ACC112 (cell line): ENCODE measurements at regions not wholly inside any gene's neighbourhood (a gene's known extent, or its start where the extent isn't known, plus 50 kb on each side); places are given as distances from the start of the nearest gene placed in this dataset.
"Not testable (repeated sequence)": the region's sequence is repeated elsewhere in the genome, so short reads cannot be mapped to it uniquely, and the experiment has no call there.

ENCODE experiments used
- H2AFZ ChIP-seq: fragments of 200-600 bp; sonication (generic); one replicate; pipeline ENCODE4 v1.6.0; 2017; ENCODE audit warnings: antibody characterized with exemption, low read length; ENCODE audit not compliant: unreplicated experiment
- H3K27ac ChIP-seq: fragments of 200-600 bp; sonication (generic); 2 replicates; pipeline ENCODE4 v1.5.1; 2014; ENCODE audit warnings: low read depth, mild to moderate bottlenecking, antibody characterized with exemption, low read length, moderate library complexity
- H3K27me3 ChIP-seq: fragments of 200-600 bp; sonication (generic); 2 replicates; pipeline ENCODE4 v1.6.1; 2014; ENCODE audit warnings: mild to moderate bottlenecking, antibody characterized with exemption, low read length, moderate library complexity, mixed read lengths; ENCODE audit not compliant: insufficient read depth
- H3K36me3 ChIP-seq: fragments of 200-600 bp; sonication (generic); 2 replicates; pipeline ENCODE4 v1.6.1; 2016; ENCODE audit warnings: mild to moderate bottlenecking, antibody characterized with exemption, low read length, moderate library complexity, mixed read lengths; ENCODE audit not compliant: insufficient read depth
- H3K4me1 ChIP-seq: fragments of 200-600 bp; sonication (generic); one replicate; pipeline ENCODE4 v1.6.1; 2016; ENCODE audit warnings: low read length, mixed read lengths; ENCODE audit not compliant: insufficient read depth, unreplicated experiment, control insufficient read depth
- H3K4me3 ChIP-seq: fragments of 200-600 bp; sonication (generic); 2 replicates; pipeline ENCODE4 v1.5.1; 2014; ENCODE audit warnings: mild to moderate bottlenecking, low read depth, low read length
- H3K79me2 ChIP-seq: fragments of 200-600 bp; sonication (generic); one replicate; pipeline ENCODE4 v1.6.0; 2016; ENCODE audit warnings: low read length; ENCODE audit not compliant: control insufficient read depth, unreplicated experiment, insufficient read depth

DNA sequence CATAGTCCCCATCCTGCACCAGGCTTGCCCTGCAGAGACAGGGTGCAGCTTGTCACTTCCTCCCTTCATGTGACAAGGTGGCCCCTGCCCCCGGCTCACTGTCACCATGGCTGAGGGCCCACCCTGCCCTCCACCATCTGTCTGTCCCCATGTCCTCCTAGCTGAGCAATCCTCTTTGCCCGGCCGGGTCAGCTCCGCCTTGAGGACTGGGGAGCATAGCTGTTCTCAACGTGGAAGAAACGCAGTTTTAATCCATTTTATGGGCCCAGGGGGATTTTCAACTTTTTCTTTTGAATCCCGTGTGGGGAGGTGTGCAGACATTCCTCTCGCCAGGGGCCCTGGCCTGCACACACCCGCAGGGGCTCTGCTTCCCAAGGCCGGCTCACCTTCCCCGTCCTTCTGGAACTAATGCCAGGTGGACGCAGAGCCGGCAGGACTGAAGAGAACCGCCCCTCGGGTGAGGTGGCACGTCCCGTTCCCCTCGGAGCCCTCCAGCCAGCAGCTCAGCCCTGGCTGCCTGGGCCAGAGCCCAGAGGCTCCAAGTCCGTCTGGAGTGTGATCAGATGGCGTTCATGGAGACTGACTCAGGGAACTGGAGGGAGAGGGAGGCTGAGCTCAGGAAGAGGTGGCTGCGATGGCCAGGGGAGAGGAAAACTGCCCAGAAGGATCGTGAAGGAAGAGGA is 1108.7 kb downstream of the BRD1 start:
- H3K27ac ChIP-seq, result no peak overlapping the region
- no peaks in the 10 kb centered on the region for H3K36me3 ChIP-seq
- H3K79me2 ChIP-seq, result no peaks in the 10 kb centered on the region
- H3K27me3 ChIP-seq, result no peaks in the 10 kb centered on the region
- H2AFZ ChIP-seq, result no peak overlapping the region
- H3K4me1 ChIP-seq, result no peaks in the 10 kb centered on the region
- no peak overlapping the region for H3K4me3 ChIP-seq

DNA sequence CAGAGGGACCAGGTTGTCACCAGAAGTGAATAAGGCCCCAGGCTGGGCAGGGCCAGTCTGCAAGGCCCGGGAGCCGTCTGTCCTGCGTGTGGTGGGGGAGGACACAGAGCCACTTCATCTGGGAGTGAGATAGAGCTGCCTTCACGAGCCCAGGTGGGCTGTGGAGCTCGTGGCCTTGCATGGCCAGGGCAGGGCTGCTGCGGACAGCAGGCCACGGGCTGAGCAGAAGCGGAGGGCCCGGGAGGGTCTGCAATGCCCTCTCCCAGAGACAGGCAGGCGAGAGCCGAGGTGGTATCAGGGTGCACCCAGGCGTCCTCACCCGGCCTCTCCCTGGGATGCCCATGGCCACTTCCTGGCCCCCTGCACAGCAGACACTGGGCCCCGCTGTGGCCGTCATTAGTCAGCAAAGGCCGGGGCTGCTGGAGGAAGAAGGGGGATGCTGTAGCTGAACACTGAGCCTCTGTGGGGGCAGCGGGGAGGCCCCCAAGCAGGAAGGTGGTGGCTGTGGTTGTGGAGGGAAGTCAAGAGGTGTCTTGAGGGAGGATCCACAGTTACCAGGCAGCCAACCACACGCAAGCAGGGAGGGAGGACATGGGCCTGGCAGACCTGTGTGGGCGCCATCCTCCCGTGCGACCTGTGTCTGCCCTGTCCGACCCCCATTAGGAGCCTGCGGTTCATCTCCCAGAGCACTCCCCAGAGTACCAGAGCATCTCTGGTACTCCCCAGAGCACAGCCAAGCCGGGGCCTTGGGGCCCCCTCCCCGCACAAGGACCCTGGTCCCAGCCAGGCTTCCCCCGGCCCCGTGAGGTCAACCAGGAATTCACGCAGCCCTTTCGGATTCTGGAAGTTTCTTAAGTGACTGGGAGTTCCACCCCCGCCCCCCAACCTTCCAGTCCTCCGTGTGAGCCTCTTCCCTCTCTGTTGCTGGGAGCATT is 1109.5 kb downstream of the BRD1 start:
- Histone ChIP-seq H3K27me3 (no peaks in the 10 kb centered on the region), H3K4me1 (no peaks in the 10 kb centered on the region), H2AFZ (no peak overlapping the region), H3K79me2 (no peaks in the 10 kb centered on the region), H3K27ac (no peak overlapping the region), H3K36me3 (no peaks in the 10 kb centered on the region), H3K4me3 (no peak overlapping the region)

- H3K36me3 ChIP-seq, result no peaks in the 10 kb centered on the region
- H3K4me1 ChIP-seq, result no peaks in the 10 kb centered on the region
- no peak overlapping the region for H3K27ac ChIP-seq
- no peak overlapping the region for H2AFZ ChIP-seq
- no peaks in the 10 kb centered on the region for H3K27me3 ChIP-seq
- no peaks in the 10 kb centered on the region for H3K79me2 ChIP-seq
- no peak overlapping the region for H3K4me3 ChIP-seq
Observed at GRCh38 chr22:48717076-48717810, 1110.4 kb downstream of the BRD1 start.

DNA sequence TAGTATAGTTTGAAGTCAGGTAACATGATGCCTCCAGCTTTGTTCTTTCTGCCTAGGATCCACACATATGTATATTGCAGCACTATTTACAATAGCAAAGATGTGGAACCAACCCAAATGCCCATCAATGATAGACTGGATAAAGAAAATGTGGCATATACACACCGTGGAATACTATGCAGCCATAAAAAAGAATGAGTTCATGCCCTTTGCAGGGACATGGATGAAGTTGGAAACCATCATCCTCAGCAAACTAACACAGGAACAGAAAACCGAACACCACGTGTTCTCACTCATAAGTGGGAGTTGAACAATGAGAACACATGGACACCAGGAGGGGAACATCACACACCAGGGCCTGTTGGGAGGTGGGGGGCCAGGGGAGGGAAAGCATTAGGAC is 1111.5 kb downstream of the BRD1 start:
- H3K36me3 ChIP-seq, H3K4me1 ChIP-seq, H3K79me2 ChIP-seq, H3K4me3 ChIP-seq, H3K27me3 ChIP-seq, H2AFZ ChIP-seq, H3K27ac ChIP-seq: not testable (repeated sequence)

- Histone ChIP-seq H3K4me1 (no peaks in the 10 kb centered on the region), H3K4me3 (no peak overlapping the region), H3K27me3 (no peaks in the 10 kb centered on the region), H2AFZ (no peak overlapping the region), H3K36me3 (no peaks in the 10 kb centered on the region), H3K79me2 (no peaks in the 10 kb centered on the region), H3K27ac (no peak overlapping the region)
Observed at GRCh38 chr22:48715511-48715910, 1112.2 kb downstream of the BRD1 start.

DNA sequence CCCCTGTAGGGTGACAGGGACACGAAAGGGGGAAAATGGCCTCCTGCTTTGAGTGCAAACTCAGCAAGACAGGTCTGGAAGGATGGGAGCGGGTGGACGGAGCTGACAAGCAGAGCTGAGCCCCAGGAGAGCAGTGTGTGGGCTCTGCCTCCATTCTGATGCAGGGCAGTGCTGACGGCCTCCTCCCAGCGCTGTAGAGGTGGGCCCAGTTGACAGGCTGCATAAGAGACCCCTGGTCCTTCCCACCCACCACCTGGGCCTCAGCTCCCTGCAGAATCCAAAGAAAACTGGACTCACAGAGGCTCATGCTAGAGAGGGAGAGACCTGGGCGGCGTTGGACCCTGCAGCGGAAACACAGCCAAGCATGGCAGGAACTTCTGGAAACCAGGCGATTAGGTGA is 1113.4 kb downstream of the BRD1 start:
- H3K27me3 ChIP-seq, result no peaks in the 10 kb centered on the region
- H2AFZ ChIP-seq, result no peak overlapping the region
- H3K36me3 ChIP-seq, result no peaks in the 10 kb centered on the region
- no peak overlapping the region for H3K27ac ChIP-seq
- H3K4me1 ChIP-seq, result no peaks in the 10 kb centered on the region
- no peak overlapping the region for H3K4me3 ChIP-seq
- no peaks in the 10 kb centered on the region for H3K79me2 ChIP-seq

GRCh38 chr22:48713272-48714205 is 1114.1 kb downstream of the BRD1 start:
- no peaks in the 10 kb centered on the region for H3K36me3 ChIP-seq
- H3K4me3 ChIP-seq, result no peak overlapping the region
- no peak overlapping the region for H2AFZ ChIP-seq
- H3K27me3 ChIP-seq, result no peaks in the 10 kb centered on the region
- H3K4me1 ChIP-seq, result no peaks in the 10 kb centered on the region
- no peak overlapping the region for H3K27ac ChIP-seq
- H3K79me2 ChIP-seq, result no peaks in the 10 kb centered on the region

GRCh38 chr22:48712558-48713271 is 1115.0 kb downstream of the BRD1 start:
- H3K4me1 ChIP-seq, result no peaks in the 10 kb centered on the region

GRCh38 chr22:48711669-48712068 is 1116.0 kb downstream of the BRD1 start:
- Histone ChIP-seq H3K27ac (no peak overlapping the region), H3K36me3 (no peaks in the 10 kb centered on the region), H3K4me1 (no peaks in the 10 kb centered on the region), H3K27me3 (no peaks in the 10 kb centered on the region), H3K4me3 (no peak overlapping the region), H3K79me2 (no peaks in the 10 kb centered on the region), H2AFZ (no peak overlapping the region)

More at GRCh38 chr22:48712558-48713271, 1115.0 kb downstream of the BRD1 start:
- no peaks in the 10 kb centered on the region for H3K79me2 ChIP-seq
- H3K4me3 ChIP-seq, result no peak overlapping the region
- H3K27ac ChIP-seq, result no peak overlapping the region
- no peaks in the 10 kb centered on the region for H3K36me3 ChIP-seq
- no peaks in the 10 kb centered on the region for H3K27me3 ChIP-seq
- no peak overlapping the region for H2AFZ ChIP-seq
